ENCODE measurements at regions not wholly inside any gene's neighbourhood (a gene's known extent, or its start where the extent isn't known, plus 50 kb on each side); places are given as distances from the start of the nearest gene placed in this dataset.
A peak's percentile ranks its signal among the peaks of the same experiment; 100 is the strongest.
"Not testable (repeated sequence)": the region's sequence is repeated elsewhere in the genome, so short reads cannot be mapped to it uniquely, and the experiment has no call there.

GRCh38 chr7:109460296-109460695, 890.6 kb downstream of the DNAJB9 start:
- DNase-seq (ENCODE audit: low read depth) (no peak), FAIRE-seq (no peak)
- Histone ChIP-seq H3K4me3 (ENCODE audit: low read depth, low read length) (no peak overlapping the region), H3K36me3 (ENCODE audit: control insufficient read depth, insufficient read depth, low read length) (no peaks in the 10 kb centered on the region), H3K27me3 (ENCODE audit: control insufficient read depth, insufficient read depth, low read length) (no peaks in the 10 kb centered on the region)
- TF ChIP-seq CTCF (IDR thresholded peaks at IDR 0.05; ENCODE audit: insufficient read depth, low read length, severe bottlenecking) = no peak

- Histone ChIP-seq H3K4me3 (ENCODE audit: low read depth, low read length) (no peak overlapping the region), H3K27me3 (ENCODE audit: control insufficient read depth, insufficient read depth, low read length) (no peaks in the 10 kb centered on the region), H3K36me3 (ENCODE audit: control insufficient read depth, insufficient read depth, low read length) (no peaks in the 10 kb centered on the region)
- FAIRE-seq = no peak
- no peak for DNase-seq (ENCODE audit: low read depth)
- TF ChIP-seq CTCF (IDR thresholded peaks at IDR 0.05; ENCODE audit: insufficient read depth, low read length, severe bottlenecking) = no peak
These were observed 892.5 kb downstream of the DNAJB9 start for GRCh38 chr7:109462171-109462570.

GRCh38 chr7:109467729-109468128, 898.1 kb downstream of the DNAJB9 start:
- not testable (repeated sequence) for H3K4me3 ChIP-seq (ENCODE audit: low read depth, low read length); H3K27me3 ChIP-seq (ENCODE audit: control insufficient read depth, insufficient read depth, low read length); DNase-seq (ENCODE audit: low read depth); H3K36me3 ChIP-seq (ENCODE audit: control insufficient read depth, insufficient read depth, low read length); FAIRE-seq

GRCh38 chr7:109473172-109473571, 903.5 kb downstream of the DNAJB9 start:
- Histone ChIP-seq H3K4me3 (ENCODE audit: low read depth, low read length) (no peak overlapping the region), H3K27me3 (ENCODE audit: control insufficient read depth, insufficient read depth, low read length) (no peaks in the 10 kb centered on the region), H3K36me3 (ENCODE audit: control insufficient read depth, insufficient read depth, low read length) (no peaks in the 10 kb centered on the region)
- FAIRE-seq (no peak), DNase-seq (ENCODE audit: low read depth) (no peak)
- no peak for TF ChIP-seq CTCF (IDR thresholded peaks at IDR 0.05; ENCODE audit: insufficient read depth, low read length, severe bottlenecking)

- TF ChIP-seq CTCF (IDR thresholded peaks at IDR 0.05; ENCODE audit: insufficient read depth, low read length, severe bottlenecking) = no peak
- no peak for FAIRE-seq
These were observed 906.7 kb downstream of the DNAJB9 start for GRCh38 chr7:109476409-109476808.

GRCh38 chr7:109479388-109479787, 909.7 kb downstream of the DNAJB9 start:
- no peak for TF ChIP-seq CTCF (IDR thresholded peaks at IDR 0.05; ENCODE audit: insufficient read depth, low read length, severe bottlenecking)
- DNase-seq (ENCODE audit: low read depth) (peak; percentile 14), FAIRE-seq (no peak)
- H3K27me3 ChIP-seq (ENCODE audit: control insufficient read depth, insufficient read depth, low read length) = no peaks in the 10 kb centered on the region
- H3K4me3 ChIP-seq (ENCODE audit: low read depth, low read length) = no peak overlapping the region
- no peaks in the 10 kb centered on the region for H3K36me3 ChIP-seq (ENCODE audit: control insufficient read depth, insufficient read depth, low read length)

More at GRCh38 chr7:109476409-109476808, 906.7 kb downstream of the DNAJB9 start:
- DNase-seq (ENCODE audit: low read depth) = no peak
- H3K36me3 ChIP-seq (ENCODE audit: control insufficient read depth, insufficient read depth, low read length) = no peaks in the 10 kb centered on the region
- H3K4me3 ChIP-seq (ENCODE audit: low read depth, low read length) = no peak overlapping the region
- H3K27me3 ChIP-seq (ENCODE audit: control insufficient read depth, insufficient read depth, low read length) = no peaks in the 10 kb centered on the region

- not testable (repeated sequence) for FAIRE-seq; H3K4me3 ChIP-seq (ENCODE audit: low read depth, low read length); H3K27me3 ChIP-seq (ENCODE audit: control insufficient read depth, insufficient read depth, low read length); DNase-seq (ENCODE audit: low read depth); H3K36me3 ChIP-seq (ENCODE audit: control insufficient read depth, insufficient read depth, low read length)
These were observed 920.9 kb downstream of the DNAJB9 start for GRCh38 chr7:109490607-109491006.

All from bronchial epithelial cell (primary cell).